Ishikawa (cell line): ENCODE measurements at regions not wholly inside any gene's neighbourhood (a gene's known extent, or its start where the extent isn't known, plus 50 kb on each side); places are given as distances from the start of the nearest gene placed in this dataset.

Source experiments
- CEBPB ChIP-seq: IDR thresholded peaks from 2 replicates; pipeline ENCODE4 v1.6.1; 2012
- CREB1 ChIP-seq: IDR thresholded peaks from 2 replicates; pipeline ENCODE4 v1.6.1; 2012; ENCODE audit warnings: low read depth
- EGR1 ChIP-seq: IDR thresholded peaks from 2 replicates; pipeline ENCODE4 v1.6.1; 2012
- EP300 ChIP-seq: IDR thresholded peaks from 2 replicates; pipeline ENCODE4 v1.6.1; 2012; ENCODE audit warnings: borderline replicate concordance
- FOXM1 ChIP-seq: IDR thresholded peaks from 2 replicates; pipeline ENCODE4 v1.6.1; 2012; ENCODE audit warnings: low read depth, borderline replicate concordance
- NFIC ChIP-seq: IDR thresholded peaks from 2 replicates; pipeline ENCODE4 v1.6.1; 2012
- RAD21 ChIP-seq: IDR thresholded peaks from 2 replicates; pipeline ENCODE4 v1.6.1; 2012; ENCODE audit warnings: low read depth
- TAF1 ChIP-seq: IDR thresholded peaks from 2 replicates; pipeline ENCODE4 v1.6.1; 2012; ENCODE audit warnings: low read depth, mild to moderate bottlenecking
- TCF12 ChIP-seq: IDR thresholded peaks from 2 replicates; pipeline ENCODE4 v1.6.1; 2012; ENCODE audit warnings: low read depth
- TEAD4 ChIP-seq: IDR thresholded peaks from 2 replicates; pipeline ENCODE4 v1.6.1; 2012
- YY1 ChIP-seq: IDR thresholded peaks from 2 replicates; pipeline ENCODE4 v1.6.1; 2012; ENCODE audit warnings: low read depth
- ZBTB7A ChIP-seq: IDR thresholded peaks from 2 replicates; pipeline ENCODE4 v1.6.1; 2012; ENCODE audit warnings: low read depth
- TF ChIP-seq, protein P1 (sequence below): IDR thresholded peaks from 2 replicates; pipeline ENCODE4 v1.6.1; 2012; ENCODE audit warnings: low read depth, mild to moderate bottlenecking
- TF ChIP-seq, protein P2 (sequence below): IDR thresholded peaks from 2 replicates; pipeline ENCODE4 v1.6.1; 2012
- TF ChIP-seq, protein P3 (sequence below): IDR thresholded peaks from 2 replicates; pipeline ENCODE4 v1.6.1; 2012

DNA sequence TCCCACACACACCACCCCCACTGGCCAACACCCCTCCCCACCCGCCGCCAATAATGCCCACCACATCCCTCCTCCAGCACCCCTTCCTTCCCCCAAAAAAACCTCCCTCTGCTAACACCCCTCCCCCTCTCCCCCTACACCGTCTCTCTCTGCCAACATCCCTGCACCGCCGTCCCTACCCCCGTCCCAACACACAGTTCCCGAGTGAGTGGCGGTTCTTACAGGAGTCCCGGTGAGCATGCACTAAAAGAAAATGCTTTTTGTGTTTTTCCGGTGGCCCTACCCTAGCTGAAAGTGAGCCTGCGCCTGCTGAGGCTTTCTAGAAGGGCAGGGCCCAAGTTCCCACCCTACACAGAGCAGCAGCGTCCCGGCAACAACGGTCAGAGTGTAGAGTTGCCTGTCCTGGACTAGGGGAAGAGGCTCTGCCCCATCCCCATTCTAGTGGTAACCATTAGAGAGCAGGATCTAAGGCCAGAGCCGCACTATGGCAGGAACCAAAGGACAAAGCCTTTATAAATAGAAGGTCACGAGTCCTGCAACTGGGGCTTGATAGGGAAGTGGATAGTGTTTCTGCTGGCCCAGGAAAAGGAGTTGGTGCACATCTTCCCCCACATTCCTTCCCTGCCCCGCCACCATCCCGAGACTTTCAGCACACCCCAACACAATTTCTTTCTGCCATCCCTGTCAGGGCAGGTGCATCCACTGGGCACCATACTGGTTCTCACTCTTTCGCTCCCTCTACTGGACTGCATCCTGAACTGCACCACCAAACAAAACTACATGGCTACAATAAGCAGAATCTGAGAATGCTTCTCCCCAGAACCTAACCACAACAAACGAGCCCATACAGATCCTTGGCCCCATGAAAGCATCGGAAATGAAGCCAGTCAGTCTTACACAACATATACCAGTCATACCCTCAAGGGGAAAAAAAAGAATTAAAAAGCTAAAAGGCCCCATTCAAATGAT, 78.1 kb upstream of the PAGE3 start:
- TF ChIP-seq RAD21 (peak; percentile 59; the same call in 1 of the 2 replicates), TCF12 (no peak), NFIC (no peak), FOXM1 (no peak)
- TF ChIP-seq, protein P1, sequence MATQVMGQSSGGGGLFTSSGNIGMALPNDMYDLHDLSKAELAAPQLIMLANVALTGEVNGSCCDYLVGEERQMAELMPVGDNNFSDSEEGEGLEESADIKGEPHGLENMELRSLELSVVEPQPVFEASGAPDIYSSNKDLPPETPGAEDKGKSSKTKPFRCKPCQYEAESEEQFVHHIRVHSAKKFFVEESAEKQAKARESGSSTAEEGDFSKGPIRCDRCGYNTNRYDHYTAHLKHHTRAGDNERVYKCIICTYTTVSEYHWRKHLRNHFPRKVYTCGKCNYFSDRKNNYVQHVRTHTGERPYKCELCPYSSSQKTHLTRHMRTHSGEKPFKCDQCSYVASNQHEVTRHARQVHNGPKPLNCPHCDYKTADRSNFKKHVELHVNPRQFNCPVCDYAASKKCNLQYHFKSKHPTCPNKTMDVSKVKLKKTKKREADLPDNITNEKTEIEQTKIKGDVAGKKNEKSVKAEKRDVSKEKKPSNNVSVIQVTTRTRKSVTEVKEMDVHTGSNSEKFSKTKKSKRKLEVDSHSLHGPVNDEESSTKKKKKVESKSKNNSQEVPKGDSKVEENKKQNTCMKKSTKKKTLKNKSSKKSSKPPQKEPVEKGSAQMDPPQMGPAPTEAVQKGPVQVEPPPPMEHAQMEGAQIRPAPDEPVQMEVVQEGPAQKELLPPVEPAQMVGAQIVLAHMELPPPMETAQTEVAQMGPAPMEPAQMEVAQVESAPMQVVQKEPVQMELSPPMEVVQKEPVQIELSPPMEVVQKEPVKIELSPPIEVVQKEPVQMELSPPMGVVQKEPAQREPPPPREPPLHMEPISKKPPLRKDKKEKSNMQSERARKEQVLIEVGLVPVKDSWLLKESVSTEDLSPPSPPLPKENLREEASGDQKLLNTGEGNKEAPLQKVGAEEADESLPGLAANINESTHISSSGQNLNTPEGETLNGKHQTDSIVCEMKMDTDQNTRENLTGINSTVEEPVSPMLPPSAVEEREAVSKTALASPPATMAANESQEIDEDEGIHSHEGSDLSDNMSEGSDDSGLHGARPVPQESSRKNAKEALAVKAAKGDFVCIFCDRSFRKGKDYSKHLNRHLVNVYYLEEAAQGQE = no peak

DNA sequence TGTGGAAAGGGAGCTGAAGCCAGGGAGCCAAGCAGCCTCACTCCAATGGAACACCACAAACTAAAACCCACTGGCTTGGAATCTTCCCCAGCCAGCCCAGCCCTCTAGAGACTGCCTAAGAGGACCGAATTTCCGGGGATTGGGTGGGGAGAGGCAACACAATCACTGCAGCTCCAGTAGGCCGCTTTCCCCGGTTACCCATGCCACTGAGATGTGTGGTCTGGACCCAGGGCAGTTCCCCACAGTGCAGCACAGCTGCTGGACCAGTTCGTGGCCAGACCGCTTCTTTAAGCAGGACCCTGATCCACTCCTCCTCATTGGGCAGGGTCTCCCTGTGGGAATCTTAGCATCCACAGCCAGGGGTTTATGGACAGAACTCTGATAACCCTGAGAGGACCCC, 91.9 kb upstream of the PAGE3 start:
- no peak for TF ChIP-seq CEBPB
- TF ChIP-seq EP300 = no peak
- no peak for TF ChIP-seq TCF12
- TF ChIP-seq, protein P1 = no peak
- TF ChIP-seq NFIC = no peak
- TF ChIP-seq TAF1 = no peak
- TF ChIP-seq TEAD4 = no peak
- TF ChIP-seq RAD21 = no peak
- no peak for TF ChIP-seq FOXM1
- TF ChIP-seq CREB1 = no peak
- TF ChIP-seq YY1 = no peak

DNA sequence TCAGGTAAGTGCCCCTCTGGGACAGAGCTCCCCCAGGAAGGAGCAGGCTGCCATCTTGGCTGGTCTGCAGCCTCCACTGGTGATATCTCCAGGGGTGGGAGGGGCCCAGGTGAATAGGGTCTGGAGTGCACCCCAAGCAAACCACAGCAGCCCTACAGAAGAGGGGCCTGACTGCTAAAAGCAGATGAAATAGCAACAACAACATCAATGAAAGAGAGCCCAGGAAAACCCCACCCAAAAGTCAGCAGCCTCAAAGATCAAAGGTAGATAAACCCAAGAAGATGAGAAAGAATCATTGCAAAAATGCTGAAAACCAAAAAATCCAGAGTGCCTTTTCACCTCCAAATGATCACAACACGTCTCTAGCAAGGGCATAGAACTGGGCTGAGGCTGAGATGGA, 92.5 kb upstream of the PAGE3 start:
- TF ChIP-seq ZBTB7A (no peak), TCF12 (no peak), EP300 (no peak), TEAD4 (no peak), CREB1 (no peak), TAF1 (no peak), CEBPB (no peak), FOXM1 (no peak), EGR1 (no peak), YY1 (no peak), NFIC (no peak), RAD21 (no peak)
- TF ChIP-seq, protein P2, sequence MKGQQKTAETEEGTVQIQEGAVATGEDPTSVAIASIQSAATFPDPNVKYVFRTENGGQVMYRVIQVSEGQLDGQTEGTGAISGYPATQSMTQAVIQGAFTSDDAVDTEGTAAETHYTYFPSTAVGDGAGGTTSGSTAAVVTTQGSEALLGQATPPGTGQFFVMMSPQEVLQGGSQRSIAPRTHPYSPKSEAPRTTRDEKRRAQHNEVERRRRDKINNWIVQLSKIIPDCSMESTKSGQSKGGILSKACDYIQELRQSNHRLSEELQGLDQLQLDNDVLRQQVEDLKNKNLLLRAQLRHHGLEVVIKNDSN = no peak
- TF ChIP-seq, protein P3, sequence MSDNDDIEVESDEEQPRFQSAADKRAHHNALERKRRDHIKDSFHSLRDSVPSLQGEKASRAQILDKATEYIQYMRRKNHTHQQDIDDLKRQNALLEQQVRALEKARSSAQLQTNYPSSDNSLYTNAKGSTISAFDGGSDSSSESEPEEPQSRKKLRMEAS = no peak
- TF ChIP-seq, protein P1 = no peak

DNA sequence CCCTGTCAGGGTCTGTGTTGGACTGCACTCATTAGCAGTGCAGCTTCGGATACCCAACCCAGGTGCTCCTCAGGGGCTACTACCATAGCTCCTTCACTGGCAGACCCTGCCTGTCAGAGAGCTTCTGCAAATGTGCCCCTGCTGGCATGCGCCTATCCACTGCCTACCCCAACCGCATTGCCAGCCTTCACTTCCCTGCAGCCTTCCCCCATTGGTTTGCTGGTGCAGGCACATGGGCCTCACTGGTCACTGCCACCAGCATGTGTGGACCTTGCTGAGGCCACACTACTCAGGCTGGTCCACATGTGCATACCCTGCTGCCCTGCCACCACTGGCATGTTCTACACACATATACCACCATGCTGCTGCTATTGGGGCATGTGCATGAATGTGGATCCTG, 72.5 kb upstream of the MAGEH1 start:
- TF ChIP-seq ZBTB7A (no peak), EP300 (no peak), TAF1 (no peak), NFIC (no peak), CEBPB (no peak), CREB1 (no peak), RAD21 (no peak), TEAD4 (no peak), YY1 (no peak), FOXM1 (no peak), EGR1 (no peak), TCF12 (no peak)
- TF ChIP-seq, protein P2 = no peak
- TF ChIP-seq, protein P1 = no peak
- TF ChIP-seq, protein P3 = no peak
